GM06990 (cell line): ENCODE measurements at regions not wholly inside any gene's neighbourhood (a gene's known extent, or its start where the extent isn't known, plus 50 kb on each side); places are given as distances from the start of the nearest gene placed in this dataset.

ENCODE experiments used
- DNase-seq: peaks from one replicate; pipeline ENCODE4 v3.0.0-alpha.2; 2011; ENCODE audit not compliant: insufficient read length; ENCODE audit errors: extremely low read depth
- H3K27me3 ChIP-seq: replicated peaks from 2 replicates; pipeline ENCODE4 v1.6.0; 2011; ENCODE audit warnings: low read length; ENCODE audit not compliant: control insufficient read depth, insufficient read depth
- H3K36me3 ChIP-seq: 2 replicates; pipeline ENCODE4 v1.5.1; 2011; ENCODE audit warnings: low read length; ENCODE audit not compliant: control insufficient read depth, insufficient read depth
- H3K4me3 ChIP-seq: replicated peaks from 2 replicates; pipeline ENCODE4 v1.5.1; 2011; ENCODE audit warnings: low read depth, mild to moderate bottlenecking, control low read depth, low read length
- TF ChIP-seq, protein P1 (sequence below): IDR thresholded peaks from 2 replicates; pipeline ENCODE4 v1.5.1; 2011; ENCODE audit warnings: low read length, control low read depth, mild to moderate bottlenecking, inconsistent platforms; ENCODE audit not compliant: insufficient read depth, poor library complexity, severe bottlenecking

DNA sequence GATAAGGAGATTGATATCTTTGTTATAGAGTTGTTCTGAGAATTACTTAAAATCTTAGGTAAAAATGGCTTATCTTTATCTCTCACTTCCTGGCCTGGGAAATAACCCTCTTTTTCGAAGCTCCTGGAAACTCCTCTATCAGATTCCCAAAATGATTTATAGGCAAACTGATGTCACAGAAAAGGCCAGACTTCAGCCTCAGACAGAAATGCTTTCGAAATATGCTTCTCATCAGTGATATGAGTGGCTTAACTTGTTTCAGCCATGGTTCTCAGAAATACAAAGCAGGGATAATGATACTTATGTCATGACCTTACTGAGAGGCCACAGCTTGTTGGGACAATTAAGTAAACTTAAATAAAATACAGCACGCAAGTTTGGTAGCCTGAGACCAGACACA is 85.3 kb upstream of the HS3ST1 start:
- DNase-seq: no peak
- H3K27me3 ChIP-seq: no peaks in the 10 kb centered on the region
- no peak overlapping the region for H3K4me3 ChIP-seq
- TF ChIP-seq, protein P1, sequence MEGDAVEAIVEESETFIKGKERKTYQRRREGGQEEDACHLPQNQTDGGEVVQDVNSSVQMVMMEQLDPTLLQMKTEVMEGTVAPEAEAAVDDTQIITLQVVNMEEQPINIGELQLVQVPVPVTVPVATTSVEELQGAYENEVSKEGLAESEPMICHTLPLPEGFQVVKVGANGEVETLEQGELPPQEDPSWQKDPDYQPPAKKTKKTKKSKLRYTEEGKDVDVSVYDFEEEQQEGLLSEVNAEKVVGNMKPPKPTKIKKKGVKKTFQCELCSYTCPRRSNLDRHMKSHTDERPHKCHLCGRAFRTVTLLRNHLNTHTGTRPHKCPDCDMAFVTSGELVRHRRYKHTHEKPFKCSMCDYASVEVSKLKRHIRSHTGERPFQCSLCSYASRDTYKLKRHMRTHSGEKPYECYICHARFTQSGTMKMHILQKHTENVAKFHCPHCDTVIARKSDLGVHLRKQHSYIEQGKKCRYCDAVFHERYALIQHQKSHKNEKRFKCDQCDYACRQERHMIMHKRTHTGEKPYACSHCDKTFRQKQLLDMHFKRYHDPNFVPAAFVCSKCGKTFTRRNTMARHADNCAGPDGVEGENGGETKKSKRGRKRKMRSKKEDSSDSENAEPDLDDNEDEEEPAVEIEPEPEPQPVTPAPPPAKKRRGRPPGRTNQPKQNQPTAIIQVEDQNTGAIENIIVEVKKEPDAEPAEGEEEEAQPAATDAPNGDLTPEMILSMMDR: no peak
- no peaks in the 10 kb centered on the region for H3K36me3 ChIP-seq

DNA sequence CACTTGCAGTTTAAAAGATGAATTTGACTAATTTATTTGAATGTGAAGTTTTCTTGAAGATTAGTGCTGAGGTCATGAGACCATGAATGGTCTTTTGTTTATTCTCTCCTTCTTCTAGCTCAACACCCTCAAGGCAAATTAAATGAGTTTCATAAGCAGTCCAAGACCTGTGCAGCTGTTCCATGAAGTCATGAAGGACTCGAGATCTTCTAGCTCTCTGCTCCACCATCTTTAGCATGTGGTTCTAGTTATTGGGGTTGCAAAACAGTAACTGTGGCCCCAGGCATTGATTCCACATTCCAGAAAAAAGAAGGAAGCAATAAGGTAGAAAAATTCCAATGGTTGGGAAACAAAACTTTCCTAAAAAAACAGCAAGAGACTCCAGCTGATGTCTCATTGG is 84.2 kb upstream of the HS3ST1 start:
- H3K4me3 ChIP-seq: no peak overlapping the region
- no peaks in the 10 kb centered on the region for H3K36me3 ChIP-seq
- no peak for DNase-seq
- H3K27me3 ChIP-seq: no peaks in the 10 kb centered on the region
- TF ChIP-seq, protein P1: no peak

DNA sequence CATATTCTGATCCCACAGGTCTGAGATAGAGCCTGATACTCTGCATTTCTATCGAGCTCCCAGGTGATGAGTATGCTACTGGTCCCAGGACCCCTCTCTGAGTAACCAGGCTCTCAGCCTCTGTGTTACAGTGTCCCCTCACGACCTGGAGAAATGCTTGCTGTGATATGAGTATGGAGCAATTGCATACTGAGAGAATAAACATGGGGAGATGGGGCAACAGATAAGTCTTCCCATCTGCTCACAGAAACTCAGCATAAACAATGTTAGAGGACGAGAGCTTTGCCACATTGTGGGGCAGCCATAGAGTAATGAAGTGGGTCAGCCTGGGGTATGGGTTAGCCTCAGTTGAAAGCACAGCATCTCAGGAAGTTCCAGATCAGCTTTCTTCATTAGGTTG is 82.6 kb upstream of the HS3ST1 start:
- H3K27me3 ChIP-seq: no peaks in the 10 kb centered on the region
- TF ChIP-seq, protein P1: no peak
- DNase-seq: no peak
- H3K36me3 ChIP-seq: no peaks in the 10 kb centered on the region
- no peak overlapping the region for H3K4me3 ChIP-seq

DNA sequence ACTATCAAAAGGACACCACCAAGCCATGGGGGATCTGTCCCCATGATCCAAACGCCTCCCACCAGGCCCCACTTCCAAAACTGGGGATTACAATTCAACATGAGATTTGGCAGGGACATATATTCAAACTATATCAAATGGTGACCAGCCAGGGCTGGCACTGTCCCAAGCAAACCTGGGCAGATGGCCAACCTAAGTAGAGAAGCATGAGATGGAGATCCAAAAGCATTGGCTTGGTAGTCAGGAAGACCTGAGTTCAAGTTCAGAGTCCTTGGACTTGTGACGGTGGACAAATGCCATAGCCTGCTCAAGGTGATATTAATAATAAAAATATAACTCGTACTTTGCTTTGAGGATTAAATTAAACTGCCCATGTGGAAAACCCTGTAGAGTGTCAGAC is 79.2 kb upstream of the HS3ST1 start:
- TF ChIP-seq, protein P1: no peak
- Histone ChIP-seq H3K4me3 (no peak overlapping the region), H3K27me3 (no peaks in the 10 kb centered on the region), H3K36me3 (no peaks in the 10 kb centered on the region)
- no peak for DNase-seq

DNA sequence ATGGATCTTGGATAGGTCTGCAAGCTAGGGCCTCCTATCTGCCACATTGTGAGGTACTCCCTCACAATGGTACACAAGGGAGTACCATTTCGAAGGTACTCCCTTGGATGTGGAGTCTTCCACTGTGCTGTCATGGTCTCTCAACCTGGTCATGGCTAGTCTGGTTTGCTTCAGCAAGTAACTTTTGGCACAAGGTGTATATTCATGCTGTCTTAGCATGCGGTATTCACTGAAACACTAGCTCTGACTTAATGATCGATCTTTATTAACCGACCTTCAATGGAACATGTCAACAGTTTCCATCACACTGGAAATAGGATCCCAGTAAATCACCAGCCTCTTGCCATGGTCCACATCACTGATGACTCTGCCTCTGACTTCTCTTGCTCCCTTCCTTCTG is 77.5 kb upstream of the HS3ST1 start:
- Histone ChIP-seq H3K36me3 (no peaks in the 10 kb centered on the region), H3K27me3 (no peaks in the 10 kb centered on the region), H3K4me3 (no peak overlapping the region)
- TF ChIP-seq, protein P1: no peak
- DNase-seq: no peak

DNA sequence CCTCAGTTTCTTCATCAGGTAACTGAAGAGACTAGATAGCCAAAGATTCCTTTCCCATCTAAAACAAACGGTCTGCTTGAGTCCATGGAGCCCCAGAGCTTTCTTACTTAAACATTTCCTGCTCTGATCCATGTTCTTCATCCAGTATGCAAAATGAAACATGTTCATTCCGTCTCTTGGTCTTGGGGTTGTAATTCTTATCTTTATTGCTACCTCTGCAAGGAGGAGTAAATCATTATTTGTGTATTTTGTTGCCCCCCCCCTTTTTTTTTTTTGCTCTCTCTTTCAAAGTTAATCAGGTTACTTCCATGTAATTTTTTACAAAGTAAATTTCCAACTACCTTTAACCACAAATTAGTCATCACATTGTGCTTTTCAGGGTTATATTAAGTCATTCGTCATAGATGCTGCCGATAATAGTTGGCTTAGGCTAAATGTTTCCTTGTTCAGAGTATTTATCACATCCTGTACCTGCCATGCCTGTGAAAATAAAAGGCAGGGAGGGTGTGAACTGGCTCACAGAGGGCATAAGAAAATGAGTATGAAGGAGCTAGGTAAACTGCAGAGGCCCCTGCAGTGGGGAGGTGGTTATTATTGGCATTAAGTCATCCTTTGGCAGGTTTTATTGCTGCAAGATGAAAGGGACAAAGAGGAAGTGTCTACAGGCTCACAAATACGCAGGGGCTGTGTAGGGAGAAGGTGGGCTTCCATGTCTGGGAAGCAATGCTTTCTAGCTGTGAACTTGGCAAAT is 76.7 kb upstream of the HS3ST1 start:
- no peak for DNase-seq
- TF ChIP-seq, protein P1: no peak

More for the DNA sequence above, 76.7 kb upstream of the HS3ST1 start:
- no peaks in the 10 kb centered on the region for H3K27me3 ChIP-seq
- H3K36me3 ChIP-seq: no peaks in the 10 kb centered on the region
- no peak overlapping the region for H3K4me3 ChIP-seq
